Left renal cortex interstitium (tissue), 4 donors: ENCODE measurements at regions not wholly inside any gene's neighbourhood (a gene's known extent, or its start where the extent isn't known, plus 50 kb on each side); places are given as distances from the start of the nearest gene placed in this dataset.
A peak's percentile ranks its signal among the peaks of the same experiment; 100 is the strongest.

Source experiments
- DNase-seq, 4 donors: peaks; one replicate each; pipeline ENCODE4 v3.0.0-alpha.2; 2013; ENCODE audit warnings: low read depth in 4 of 4, low spot score in 2 of 4, missing footprints in 1 of 4

DNA sequence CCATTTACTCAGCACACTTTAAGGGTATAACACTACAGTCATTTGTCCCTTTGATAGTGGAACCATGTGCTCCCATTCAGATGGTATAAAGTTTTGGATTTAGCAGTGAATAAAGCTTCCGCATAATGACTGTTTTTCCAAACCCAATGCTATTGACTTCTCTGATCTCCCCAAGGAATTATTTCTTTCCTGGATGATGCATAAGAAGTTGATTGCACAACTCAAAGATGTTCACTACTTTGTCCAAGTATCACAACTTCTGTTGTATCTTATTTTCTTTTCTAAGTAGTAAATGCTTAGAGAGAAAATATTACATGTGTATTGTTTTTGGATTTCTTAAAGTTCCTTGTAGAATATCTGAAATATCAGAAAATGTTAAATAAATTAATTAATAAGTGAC lies 300.2 kb downstream of the GPM6A start:
- DNase-seq, result no peak

DNA sequence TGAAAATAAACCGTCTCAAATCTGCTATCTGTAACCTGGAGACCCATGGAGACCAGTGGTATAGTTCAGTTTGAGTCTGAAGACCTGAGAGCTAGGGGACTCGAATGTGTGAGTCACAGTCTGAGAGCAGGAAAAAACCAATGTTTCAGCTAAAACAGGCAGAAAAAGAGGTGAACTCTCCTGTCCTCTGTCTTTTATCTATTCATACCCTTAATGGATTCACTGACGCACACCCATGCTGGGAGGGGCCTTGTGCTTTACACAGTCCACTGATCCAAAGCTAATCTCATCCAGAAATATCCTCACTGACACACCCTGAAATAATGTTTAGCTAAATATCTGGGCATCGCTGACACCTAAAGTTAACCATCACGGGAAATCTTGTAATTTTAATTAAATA lies 297.9 kb downstream of the GPM6A start:
- no peak for DNase-seq

DNA sequence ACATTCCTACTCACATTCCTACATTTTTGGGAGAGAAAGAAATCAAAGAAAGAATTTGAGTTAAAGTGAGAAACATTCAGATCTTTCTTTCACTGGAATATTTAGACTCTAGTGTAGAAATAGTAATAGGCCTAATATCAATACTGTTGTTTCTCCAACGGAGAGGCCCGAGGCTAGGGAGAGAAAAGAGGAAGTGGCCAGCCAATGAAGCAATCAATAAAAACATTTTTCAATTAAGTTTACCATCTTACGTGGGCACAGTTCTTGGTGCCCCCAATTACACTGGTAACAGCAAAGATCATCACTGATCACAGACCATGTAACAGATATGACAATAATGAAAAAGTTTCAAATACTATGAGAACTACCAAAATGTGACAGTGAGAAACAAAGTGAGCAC lies 281.4 kb downstream of the GPM6A start:
- no peak for DNase-seq

- DNase-seq, result no peak
Measured at GRCh38 chr4:175531405-175532091, 280.5 kb downstream of the GPM6A start.

GRCh38 chr4:175536852-175537453 lies 275.1 kb downstream of the GPM6A start:
- peak in 3 of 4 donors; percentile 9 to 47 (median 11) for DNase-seq

DNA sequence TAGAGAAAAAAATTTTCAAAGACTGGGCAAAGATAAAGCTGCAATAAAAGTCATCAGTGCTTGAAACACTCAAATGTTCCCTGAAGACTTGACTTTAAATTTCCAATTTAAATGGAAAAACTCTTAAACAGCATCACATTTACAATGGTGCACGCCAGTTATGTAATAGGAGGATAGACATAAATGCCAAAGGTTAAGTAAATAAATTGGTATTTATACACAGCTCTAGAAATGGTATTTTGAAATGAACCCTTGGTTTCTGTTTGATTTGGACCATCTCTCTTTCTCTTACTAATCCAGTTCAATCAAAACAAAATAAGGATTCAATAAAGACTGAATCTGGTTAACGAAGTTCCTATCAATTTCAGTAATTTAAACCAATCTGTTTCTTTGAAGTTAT lies 272.6 kb downstream of the GPM6A start:
- no peak for DNase-seq

DNA sequence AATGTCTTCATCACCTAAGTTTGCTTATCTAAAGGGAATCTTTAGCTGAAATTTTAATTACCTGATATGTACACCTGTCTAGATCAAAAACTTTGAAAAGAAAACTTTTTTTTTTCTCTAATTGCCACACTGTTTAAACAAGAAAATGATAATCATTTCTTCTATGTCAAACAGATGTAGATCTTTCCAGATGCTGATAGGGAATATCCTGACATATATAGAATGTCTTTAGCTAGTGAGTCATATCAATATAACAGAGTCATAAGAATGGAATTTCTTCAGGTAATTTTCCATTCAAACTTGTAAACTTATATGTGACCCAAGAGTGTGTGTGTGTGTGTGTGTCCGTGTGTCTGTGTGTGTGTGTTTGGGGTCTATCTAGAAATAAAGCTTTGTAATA lies 271.9 kb downstream of the GPM6A start:
- no peak for DNase-seq

GRCh38 chr4:175540732-175541131 lies 271.3 kb downstream of the GPM6A start:
- DNase-seq, result no peak

GRCh38 chr4:175542786-175543185 lies 269.3 kb downstream of the GPM6A start:
- DNase-seq, result peak in 2 of 4 donors; percentile 5 to 10

GRCh38 chr4:175559126-175559525 lies 252.9 kb downstream of the GPM6A start:
- no peak for DNase-seq

DNA sequence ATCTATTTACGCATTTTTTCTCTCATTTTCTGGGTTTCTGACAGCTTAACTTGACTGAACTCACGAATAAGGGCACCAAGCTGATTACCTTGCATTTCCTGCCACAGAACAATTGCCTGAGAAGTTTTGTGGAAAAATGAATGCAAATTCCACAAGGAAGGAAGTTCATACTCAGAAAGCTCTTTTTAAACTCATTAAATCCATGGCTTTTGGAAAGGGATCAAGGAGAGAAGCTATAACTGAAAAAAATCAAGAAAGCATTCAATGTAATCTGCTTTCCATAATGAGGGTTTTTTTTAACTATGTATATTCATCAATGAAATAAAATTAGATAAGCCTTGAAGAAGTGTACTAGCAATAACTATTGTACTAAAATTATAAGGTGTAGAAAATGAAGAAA lies 252.5 kb downstream of the GPM6A start:
- DNase-seq, result no peak

DNA sequence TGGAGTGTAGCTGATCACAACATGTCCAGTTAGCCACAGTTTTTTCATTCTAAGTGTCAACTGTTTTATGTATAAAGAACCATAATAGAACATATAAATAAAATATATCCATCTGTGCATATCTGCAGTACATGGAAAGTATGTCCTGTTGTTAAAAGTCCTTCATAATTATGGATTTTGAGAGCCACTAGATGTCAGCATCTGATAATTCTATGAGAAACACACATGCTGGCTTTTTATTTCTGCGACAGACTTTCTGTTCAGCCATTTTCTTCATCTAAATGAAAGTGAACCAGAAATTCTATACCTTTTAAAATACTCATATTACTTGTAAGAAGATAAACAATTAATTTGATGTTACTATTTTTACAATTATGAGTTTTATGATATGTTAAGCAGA lies 251.5 kb downstream of the GPM6A start:
- DNase-seq, result peak in 2 of 4 donors; percentile 2 to 9

- DNase-seq, result no peak
Measured at GRCh38 chr4:175561696-175562095, 250.4 kb downstream of the GPM6A start.

- DNase-seq, result no peak
Measured at GRCh38 chr4:175562111-175562510, 250.0 kb downstream of the GPM6A start.

GRCh38 chr4:175562542-175562941 lies 249.5 kb downstream of the GPM6A start:
- DNase-seq, result no peak
